Neural cell (in vitro differentiated cells): ENCODE measurements at regions not wholly inside any gene's neighbourhood (a gene's known extent, or its start where the extent isn't known, plus 50 kb on each side); places are given as distances from the start of the nearest gene placed in this dataset.

ENCODE experiments used
- H2AFZ ChIP-seq: fragments of 200-600, 300-800 bp; sonication (generic), shearing (Covaris generic); 2 replicates; pipeline ENCODE4 v1.6.0; 2014; ENCODE audit warnings: low read depth, mild to moderate bottlenecking, antibody characterized with exemption, low read length, moderate library complexity
- H3F3A ChIP-seq: fragments of 200-600 bp; shearing (Covaris generic); 2 replicates; pipeline ENCODE4 v1.6.1; 2016; ENCODE audit warnings: mild to moderate bottlenecking, moderate library complexity, mixed read lengths, antibody characterized with exemption, low read length; ENCODE audit not compliant: insufficient read depth, poor library complexity, severe bottlenecking
- H3K27ac ChIP-seq: fragments of 200-600, 300-800 bp; sonication (generic), shearing (Covaris generic); 2 replicates; pipeline ENCODE4 v1.5.1; 2014; ENCODE audit warnings: mild to moderate bottlenecking, low read length, moderate library complexity
- H3K27me3 ChIP-seq: fragments of 300-800, 200-600 bp; sonication (generic), shearing (Covaris generic); 2 replicates; pipeline ENCODE4 v1.6.0; 2014; ENCODE audit warnings: mild to moderate bottlenecking, low read depth, low read length, moderate library complexity; ENCODE audit not compliant: insufficient read depth
- H3K36me3 ChIP-seq: fragments of 300-800, 200-600 bp; sonication (generic), shearing (Covaris generic); 2 replicates; pipeline ENCODE4 v1.5.1; 2014; ENCODE audit warnings: mild to moderate bottlenecking, antibody characterized with exemption, low read length, moderate library complexity; ENCODE audit not compliant: insufficient read depth
- H3K4me2 ChIP-seq: fragments of 300-800, 200-600 bp; sonication (generic), shearing (Covaris generic); 2 replicates; pipeline ENCODE4 v1.6.0; 2014; ENCODE audit warnings: mild to moderate bottlenecking, low read length
- H3K4me3 ChIP-seq: fragments of 300-800, 200-600 bp; sonication (generic), shearing (Covaris generic); 2 replicates; pipeline ENCODE4 v1.5.1; 2014; ENCODE audit warnings: mild to moderate bottlenecking, low read length, moderate library complexity
- H3K79me2 ChIP-seq: fragments of 200-600 bp; shearing (Covaris generic); replicated peaks from 2 replicates; pipeline ENCODE4 v1.6.0; 2014; ENCODE audit warnings: mild to moderate bottlenecking, low read length, moderate library complexity; ENCODE audit not compliant: insufficient read depth
- H3K9ac ChIP-seq: fragments of 300-800, 200-600 bp; sonication (generic), shearing (Covaris generic); 2 replicates; pipeline ENCODE4 v1.6.1; 2016; ENCODE audit warnings: mild to moderate bottlenecking, low read length, mixed read lengths
- H3K9me2 ChIP-seq: fragments of 200-600 bp; shearing (Covaris generic); 2 replicates; pipeline ENCODE4 v1.6.1; 2016; ENCODE audit warnings: mild to moderate bottlenecking, low read length, mixed read lengths; ENCODE audit not compliant: insufficient read depth
- H3K9me3 ChIP-seq: fragments of 200-600, 300-800 bp; sonication (generic), shearing (Covaris generic); 2 replicates; pipeline ENCODE4 v1.6.1; 2016; ENCODE audit warnings: mild to moderate bottlenecking, mixed run types, low read length, moderate library complexity, mixed read lengths
- H4K20me1 ChIP-seq: fragments of 200-600 bp; shearing (Covaris generic); 2 replicates; pipeline ENCODE4 v1.6.1; 2016; ENCODE audit warnings: mild to moderate bottlenecking, mixed run types; ENCODE audit not compliant: insufficient read depth
- CTCF ChIP-seq: fragments of 450-650 bp; IDR thresholded peaks from 2 replicates; pipeline ENCODE4 v1.5.1; 2014; ENCODE audit warnings: antibody characterized with exemption, mild to moderate bottlenecking, moderate library complexity; ENCODE audit not compliant: poor library complexity, severe bottlenecking
- EP300 ChIP-seq: fragments of 450-650 bp; conservative IDR thresholded peaks from 2 replicates; pipeline ENCODE4 v1.6.1; 2014; ENCODE audit warnings: antibody characterized with exemption, mild to moderate bottlenecking, moderate library complexity; ENCODE audit not compliant: poor library complexity, severe bottlenecking
- EZH2 ChIP-seq: fragments of 200-600, 300-800 bp; shearing (Covaris generic), sonication (generic); IDR thresholded peaks from 2 replicates; pipeline ENCODE4 v1.6.1; 2014; ENCODE audit warnings: antibody characterized with exemption, low read length, borderline replicate concordance, mild to moderate bottlenecking; ENCODE audit not compliant: insufficient read depth, poor library complexity, severe bottlenecking
- MXI1 ChIP-seq: fragments of 450-650 bp; conservative IDR thresholded peaks from 2 replicates; pipeline ENCODE4 v1.6.1; 2014; ENCODE audit warnings: antibody characterized with exemption, mild to moderate bottlenecking; ENCODE audit not compliant: poor library complexity, severe bottlenecking
- POLR2AphosphoS5 ChIP-seq: IDR thresholded peaks from 2 replicates; pipeline ENCODE4 v1.6.1; 2012
- RAD21 ChIP-seq: fragments of 450-650 bp; conservative IDR thresholded peaks from 2 replicates; pipeline ENCODE4 v1.6.1; 2014; ENCODE audit warnings: antibody characterized with exemption, mild to moderate bottlenecking, moderate library complexity
- REST ChIP-seq: IDR thresholded peaks from 2 replicates; pipeline ENCODE4 v1.6.1; 2012; ENCODE audit warnings: borderline replicate concordance
- SMC3 ChIP-seq: fragments of 450-650 bp; conservative IDR thresholded peaks from 2 replicates; pipeline ENCODE4 v1.6.1; 2014; ENCODE audit warnings: antibody characterized with exemption, mild to moderate bottlenecking, moderate library complexity; ENCODE audit not compliant: poor library complexity
- TAF1 ChIP-seq: IDR thresholded peaks from 2 replicates; pipeline ENCODE4 v1.6.1; 2012; ENCODE audit warnings: low read depth

DNA sequence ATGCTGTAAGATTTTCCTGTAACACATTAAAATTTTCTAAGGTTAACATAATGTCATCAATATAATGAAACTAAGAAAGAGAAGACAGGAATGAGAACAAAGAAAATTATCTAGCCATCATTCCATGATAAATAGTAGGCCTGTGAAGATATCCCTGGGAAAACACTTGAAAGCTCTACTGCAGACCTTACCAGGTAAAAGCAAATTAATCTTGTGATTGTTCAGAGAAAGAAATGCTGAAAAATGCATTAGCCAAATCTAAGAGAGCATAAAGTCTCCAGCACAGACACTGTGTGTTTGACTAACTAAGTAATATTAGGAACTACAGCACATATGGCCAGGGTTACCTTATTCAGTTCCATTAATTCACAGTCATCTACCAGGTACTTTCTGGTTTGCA is 628.3 kb upstream of the GRAMD2B start:
- no peak for TF ChIP-seq SMC3
- TF ChIP-seq MXI1, result no peak
- no peak for TF ChIP-seq EP300
- no peak for TF ChIP-seq RAD21
- TF ChIP-seq REST, result no peak
- TF ChIP-seq POLR2AphosphoS5, result no peak
- no peak for TF ChIP-seq CTCF
- no peak for TF ChIP-seq TAF1
- TF ChIP-seq EZH2, result no peak
- no peak overlapping the region for H3K27ac ChIP-seq
- no peak overlapping the region for H3K4me2 ChIP-seq
- no peaks in the 10 kb centered on the region for H3F3A ChIP-seq
- no peak overlapping the region for H2AFZ ChIP-seq
- H4K20me1 ChIP-seq, result no peaks in the 10 kb centered on the region
- no peaks in the 10 kb centered on the region for H3K36me3 ChIP-seq
- no peak overlapping the region for H3K4me3 ChIP-seq
- no peaks in the 10 kb centered on the region for H3K9me3 ChIP-seq
- no peak overlapping the region for H3K9ac ChIP-seq
- no peaks in the 10 kb centered on the region for H3K27me3 ChIP-seq
- H3K9me2 ChIP-seq, result no peaks in the 10 kb centered on the region
- H3K79me2 ChIP-seq, result no peaks in the 10 kb centered on the region

DNA sequence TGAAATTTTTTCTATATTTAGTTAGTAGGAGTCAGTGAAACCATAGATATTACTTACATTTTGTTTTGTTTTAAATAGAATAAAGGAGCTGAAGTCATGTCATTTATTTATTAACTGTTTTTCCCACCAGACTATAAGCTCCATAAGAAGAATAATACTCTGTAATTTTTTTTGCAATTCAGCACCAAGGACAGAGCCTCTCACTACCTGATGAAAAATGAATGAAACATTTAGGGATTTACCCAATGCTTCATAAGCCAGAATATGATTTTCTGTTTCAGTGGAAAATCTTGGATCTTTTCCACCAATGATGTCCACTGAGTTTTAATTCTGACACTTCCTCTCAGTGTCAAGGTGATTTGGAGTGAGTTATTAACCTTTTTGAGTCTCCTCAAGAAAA is 624.9 kb upstream of the GRAMD2B start:
- Histone ChIP-seq H4K20me1 (no peaks in the 10 kb centered on the region), H3K9me3 (no peaks in the 10 kb centered on the region), H3K27ac (no peak overlapping the region), H3F3A (no peaks in the 10 kb centered on the region), H2AFZ (no peak overlapping the region), H3K36me3 (no peaks in the 10 kb centered on the region), H3K27me3 (no peaks in the 10 kb centered on the region), H3K9me2 (no peaks in the 10 kb centered on the region), H3K4me3 (no peak overlapping the region), H3K9ac (no peak overlapping the region), H3K79me2 (no peaks in the 10 kb centered on the region), H3K4me2 (no peak overlapping the region)
- TF ChIP-seq EZH2 (no peak), REST (peak; percentile 40)
